ENCODE measurements at regions not wholly inside any gene's neighbourhood (a gene's known extent, or its start where the extent isn't known, plus 50 kb on each side); places are given as distances from the start of the nearest gene placed in this dataset.

DNA sequence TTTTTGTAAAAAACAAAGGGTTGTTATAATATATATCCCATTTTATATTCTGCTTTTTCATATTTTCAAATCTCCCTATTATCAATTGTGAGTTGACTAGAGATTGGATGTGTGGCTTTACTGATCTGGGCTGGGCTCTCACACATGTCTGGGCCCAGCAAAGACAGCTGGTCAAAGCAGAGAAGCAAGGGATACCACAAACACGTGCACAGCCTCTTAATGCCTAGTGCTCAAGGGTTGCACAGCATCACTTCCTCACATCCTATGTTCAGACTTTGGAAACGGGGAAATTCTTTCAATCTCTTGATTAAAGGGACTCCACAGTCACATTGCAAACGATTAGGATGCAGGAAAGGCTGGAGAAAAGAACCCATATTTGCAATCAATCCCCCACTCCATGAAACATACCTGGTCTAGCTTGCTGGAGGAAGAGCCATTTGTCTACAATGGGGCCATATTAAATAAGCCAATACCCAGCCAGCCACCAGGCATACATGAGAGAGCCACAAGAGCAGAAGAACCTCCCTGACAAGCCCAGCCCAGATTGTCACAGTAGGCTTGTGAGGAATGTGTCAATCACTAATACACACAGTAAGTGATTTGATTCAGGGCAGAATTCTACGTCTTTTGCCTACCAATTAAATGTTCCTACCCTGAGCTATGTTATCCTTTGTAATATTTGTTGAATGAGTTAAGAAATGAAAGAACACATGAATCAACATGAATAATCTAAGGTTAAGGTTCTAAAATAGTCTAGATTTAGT, 431.2 kb downstream of the TNS3 start:
- no peak for DNase-seq (ENCODE audit: extremely low read depth in 1 of 11, low read depth in 9 of 11, low spot score in 4 of 11)

DNA sequence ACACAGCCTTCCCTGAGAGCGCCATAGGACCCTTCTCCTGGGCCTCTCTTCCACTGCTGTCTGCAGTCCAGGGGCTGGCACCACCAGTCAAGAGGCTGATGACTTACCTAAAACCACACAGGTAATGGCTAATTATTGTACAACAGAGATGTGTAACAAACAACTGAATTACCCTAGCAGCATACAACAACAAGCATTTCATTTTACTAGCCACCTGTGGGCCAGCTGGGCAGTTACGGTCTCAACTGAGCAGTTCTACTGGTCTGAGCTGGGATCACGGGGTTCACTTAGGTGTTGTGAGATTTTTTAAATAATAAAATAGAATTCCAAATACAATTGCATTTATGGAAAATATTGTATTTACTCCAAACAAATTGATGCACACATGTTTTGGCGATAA, 431.9 kb downstream of the TNS3 start:
- no peak for DNase-seq (ENCODE audit: extremely low read depth in 1 of 11, low read depth in 9 of 11, low spot score in 4 of 11)

DNA sequence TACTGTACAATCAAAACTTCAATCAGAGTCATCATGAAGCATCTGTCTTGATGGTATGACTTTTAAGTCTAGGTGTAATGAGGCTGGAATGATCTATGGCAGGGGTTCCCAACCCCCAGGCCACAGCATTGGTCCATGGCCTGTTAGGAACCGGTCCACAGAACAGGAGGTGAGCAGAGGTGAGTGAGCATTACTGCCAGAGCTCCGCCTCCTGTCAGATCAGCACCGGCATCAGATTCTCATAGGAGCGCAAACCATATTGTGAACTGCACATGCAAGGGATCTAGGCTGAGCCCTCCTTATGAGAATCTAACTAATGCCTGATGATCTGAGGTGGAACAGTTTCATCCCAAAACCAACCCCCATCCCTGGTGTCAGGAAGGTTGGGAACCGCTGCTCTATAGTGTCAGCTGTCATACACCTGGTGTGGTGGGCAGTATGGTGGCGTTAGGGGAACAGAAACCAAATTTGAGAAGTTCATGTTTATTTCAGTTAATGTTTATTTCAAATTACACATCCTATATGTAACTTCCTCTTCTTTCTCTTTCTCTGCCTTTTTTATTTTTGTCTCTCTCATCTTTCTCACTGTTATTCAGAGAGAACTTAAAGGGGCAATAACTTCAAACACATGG, 432.6 kb downstream of the TNS3 start:
- peak in 2 of 11 donors; percentile 34 to 50 for DNase-seq (ENCODE audit: extremely low read depth in 1 of 11, low read depth in 9 of 11, low spot score in 4 of 11)

DNA sequence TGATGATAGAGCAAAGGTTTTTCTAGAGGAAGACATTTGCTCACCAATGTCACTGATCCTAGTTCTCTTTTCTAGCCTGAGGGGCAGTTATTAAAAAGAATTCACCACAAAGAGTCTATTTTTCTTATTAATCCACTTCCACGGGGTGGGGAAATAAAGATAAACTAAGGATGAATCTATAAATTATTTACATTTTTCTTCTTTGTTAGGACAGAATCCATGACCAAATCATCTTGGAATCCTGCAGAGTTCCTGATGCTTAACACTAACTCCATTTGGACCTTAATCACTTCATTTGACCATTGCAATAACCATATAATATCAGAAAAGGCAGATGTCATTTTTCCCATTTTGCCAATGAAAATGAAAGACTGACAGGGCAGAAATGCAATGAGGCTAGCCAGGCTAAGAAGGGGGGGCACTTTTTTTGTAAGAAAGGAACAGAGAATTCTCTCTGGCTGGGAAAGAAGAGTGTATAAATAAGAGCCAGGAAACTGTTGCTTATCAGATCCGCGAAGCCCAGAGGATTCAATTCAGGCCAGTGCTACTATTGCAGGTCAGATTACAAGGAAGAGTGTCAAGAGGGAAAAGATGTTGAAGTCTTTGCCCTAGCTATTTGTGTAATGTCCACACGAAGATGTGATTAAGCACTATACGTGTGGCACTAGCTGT, 433.2 kb downstream of the TNS3 start:
- DNase-seq (ENCODE audit: extremely low read depth in 1 of 11, low read depth in 9 of 11, low spot score in 4 of 11), result no peak

DNA sequence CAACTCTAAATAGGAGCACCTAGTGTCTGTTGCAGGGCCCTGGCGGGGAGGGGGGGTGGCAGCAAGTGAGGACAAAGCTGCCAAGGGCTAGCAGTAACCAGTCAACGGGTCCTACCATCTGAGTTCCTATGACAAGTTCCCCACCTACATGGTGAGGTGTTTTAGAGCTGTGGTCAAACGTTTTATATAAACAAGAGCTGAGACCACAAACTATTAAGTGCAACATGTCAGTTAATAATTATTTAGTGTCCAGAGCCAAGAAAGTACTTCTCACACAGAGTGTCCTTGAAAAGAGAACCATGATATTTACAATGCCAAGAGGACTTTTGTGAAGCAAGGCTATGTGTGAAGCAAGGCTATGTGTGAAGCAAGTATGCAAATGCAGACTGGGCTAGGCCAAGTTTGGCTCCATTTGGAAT, 434.7 kb downstream of the TNS3 start:
- no peak for DNase-seq (ENCODE audit: extremely low read depth in 1 of 11, low read depth in 9 of 11, low spot score in 4 of 11)

DNA sequence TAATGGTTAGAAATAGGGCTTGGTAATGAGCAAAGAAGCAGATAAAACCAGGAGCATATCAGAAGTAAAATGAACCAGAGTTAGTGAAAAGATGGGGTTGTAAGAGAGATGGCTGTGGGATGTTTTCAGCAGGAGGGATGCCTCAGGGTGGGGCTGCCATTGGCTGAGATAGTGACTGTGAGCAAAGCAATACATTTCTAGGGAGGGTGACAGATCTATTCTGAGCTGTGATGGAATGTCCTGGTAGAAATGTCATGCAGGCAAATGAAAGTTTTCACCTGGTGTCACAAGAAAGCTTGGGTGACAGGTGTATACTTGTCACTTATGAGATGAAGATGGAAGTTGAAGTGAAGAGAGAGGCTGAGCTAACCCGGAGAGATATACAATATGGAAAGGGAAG, 435.9 kb downstream of the TNS3 start:
- DNase-seq (ENCODE audit: extremely low read depth in 1 of 11, low read depth in 9 of 11, low spot score in 4 of 11), result no peak

DNA sequence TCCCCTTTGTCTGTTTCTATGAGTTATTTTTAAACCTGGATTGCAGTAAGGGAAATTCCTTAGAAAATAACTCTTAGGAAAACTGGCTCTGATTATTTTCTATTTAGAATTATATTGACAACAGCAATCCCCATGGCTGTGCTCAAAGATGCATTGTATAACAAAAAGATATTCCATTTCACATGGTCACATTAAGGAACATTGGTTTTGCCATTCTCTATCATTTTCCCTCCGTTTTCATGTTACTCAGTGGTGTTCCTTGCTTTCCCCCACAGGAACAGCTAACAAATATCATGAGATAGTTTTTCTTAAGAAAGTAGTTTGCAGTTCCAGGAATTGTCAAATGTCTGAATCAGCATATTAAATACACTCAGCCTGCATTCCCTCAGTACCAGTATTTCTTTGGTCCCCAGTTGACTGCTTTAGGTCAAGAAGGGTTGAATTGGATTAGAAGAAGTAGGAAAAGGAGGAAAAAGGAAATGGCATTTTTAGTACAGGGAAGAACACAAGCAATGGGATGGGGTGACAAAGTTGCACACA, 436.7 kb downstream of the TNS3 start:
- DNase-seq (ENCODE audit: extremely low read depth in 1 of 11, low read depth in 9 of 11, low spot score in 4 of 11), result no peak

DNA sequence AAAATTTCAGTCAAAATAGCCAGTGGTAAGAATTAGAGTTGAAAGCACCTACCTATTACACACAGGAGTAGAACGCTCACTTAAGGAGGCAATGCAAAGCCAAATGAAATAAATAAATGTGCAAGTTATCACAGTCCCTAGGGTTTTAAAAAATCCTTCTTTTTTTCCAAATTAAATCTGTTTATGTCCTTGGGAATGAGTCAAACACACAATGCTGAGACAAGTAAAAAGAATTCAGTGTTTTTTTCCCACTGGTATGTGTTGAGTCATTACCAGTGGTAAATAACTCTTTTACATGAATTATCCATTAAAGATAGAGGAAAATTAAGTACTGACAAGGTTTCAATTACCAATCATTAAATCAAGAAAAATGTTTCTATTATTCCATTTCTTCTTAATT, 438.6 kb downstream of the TNS3 start:
- DNase-seq (ENCODE audit: extremely low read depth in 1 of 11, low read depth in 9 of 11, low spot score in 4 of 11), result no peak

DNA sequence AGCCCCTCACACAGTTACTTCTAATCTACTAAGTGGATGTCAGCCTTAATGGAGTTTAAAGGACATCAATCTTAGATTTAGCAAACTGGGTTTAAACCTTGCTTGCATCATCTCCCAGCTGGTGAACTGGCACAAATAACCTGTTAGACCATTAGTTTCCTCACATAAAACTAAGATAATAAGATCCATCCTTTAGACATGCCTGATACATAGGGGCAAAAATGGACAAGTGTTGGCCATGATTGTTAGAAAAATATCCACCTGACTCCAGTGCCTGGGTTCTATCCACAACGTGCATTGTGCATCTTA, 439.1 kb downstream of the TNS3 start:
- DNase-seq (ENCODE audit: extremely low read depth in 1 of 11, low read depth in 9 of 11, low spot score in 4 of 11), result no peak

DNA sequence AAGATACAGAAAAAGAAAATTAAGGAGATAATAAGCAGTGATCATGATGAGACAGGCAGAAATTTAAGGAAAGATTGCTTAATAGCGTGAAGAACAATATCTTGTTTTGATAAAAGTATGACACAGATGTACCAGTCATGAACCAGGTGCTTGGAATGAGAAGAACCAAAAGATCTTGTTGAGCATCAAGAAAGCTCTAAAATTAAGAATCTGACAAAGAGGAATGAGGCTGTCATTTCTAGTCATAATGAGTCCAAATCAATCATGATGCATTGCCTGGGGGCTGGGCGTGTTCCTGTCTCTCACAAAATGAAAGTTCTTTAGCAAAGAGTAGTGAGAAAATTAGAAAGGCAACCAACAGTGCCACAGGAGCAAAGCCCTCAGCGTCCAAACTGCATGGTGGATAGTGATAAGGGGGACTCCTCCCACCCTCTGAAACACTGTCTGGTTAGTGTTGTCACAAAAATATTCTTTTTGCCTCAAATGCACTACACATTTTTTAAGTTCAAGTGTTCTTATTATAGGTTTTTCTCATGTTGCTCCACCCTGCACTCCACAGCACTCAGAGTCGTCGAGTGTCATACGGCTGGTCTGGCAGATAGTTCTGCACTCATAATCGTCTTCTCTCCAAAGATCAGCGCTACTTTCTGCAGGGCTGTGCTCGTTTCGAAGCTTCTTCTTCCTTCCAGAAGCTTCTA, 439.6 kb downstream of the TNS3 start:
- no peak for DNase-seq (ENCODE audit: extremely low read depth in 1 of 11, low read depth in 9 of 11, low spot score in 4 of 11)

DNA sequence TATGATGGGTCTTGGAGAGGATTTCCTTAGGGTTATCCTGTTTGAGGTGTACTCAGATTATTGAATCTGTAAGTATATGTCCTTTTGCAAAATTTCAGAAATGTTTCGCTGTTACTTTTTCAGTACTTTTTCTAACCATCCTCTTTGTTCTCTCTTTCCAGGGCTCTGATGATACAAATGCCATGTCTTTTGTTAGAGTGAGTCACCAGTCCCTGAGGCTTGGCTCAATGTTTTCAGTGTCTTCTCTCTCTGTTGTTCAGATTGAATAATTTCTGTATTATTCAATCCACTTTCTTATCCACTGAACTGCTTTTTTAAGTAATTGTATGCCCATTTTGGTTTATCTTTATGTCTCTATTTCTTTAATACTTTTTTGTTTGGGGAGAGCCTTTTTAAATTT, 449.4 kb downstream of the TNS3 start:
- DNase-seq (ENCODE audit: extremely low read depth in 1 of 11, low read depth in 9 of 11, low spot score in 4 of 11), result no peak

DNA sequence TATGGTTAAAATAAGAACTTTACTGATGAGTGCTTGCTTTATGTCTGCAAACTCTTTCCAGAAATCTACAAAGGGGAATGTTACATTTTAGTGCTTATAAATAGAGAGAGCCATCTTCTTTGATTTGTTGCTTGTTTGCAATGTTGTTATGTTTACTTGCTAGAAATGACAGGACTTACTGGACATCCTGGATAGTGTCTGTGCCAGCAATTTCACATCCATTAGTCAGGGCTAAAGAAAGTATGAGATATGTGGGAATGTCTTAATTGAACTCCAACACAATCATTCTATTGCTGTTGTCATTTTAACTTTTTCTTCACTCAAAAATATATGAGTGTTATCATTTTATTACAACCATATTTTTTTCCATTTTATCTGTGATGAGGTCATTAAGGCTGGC, 453.2 kb downstream of the TNS3 start:
- no peak for DNase-seq (ENCODE audit: extremely low read depth in 1 of 11, low read depth in 9 of 11, low spot score in 4 of 11)

DNA sequence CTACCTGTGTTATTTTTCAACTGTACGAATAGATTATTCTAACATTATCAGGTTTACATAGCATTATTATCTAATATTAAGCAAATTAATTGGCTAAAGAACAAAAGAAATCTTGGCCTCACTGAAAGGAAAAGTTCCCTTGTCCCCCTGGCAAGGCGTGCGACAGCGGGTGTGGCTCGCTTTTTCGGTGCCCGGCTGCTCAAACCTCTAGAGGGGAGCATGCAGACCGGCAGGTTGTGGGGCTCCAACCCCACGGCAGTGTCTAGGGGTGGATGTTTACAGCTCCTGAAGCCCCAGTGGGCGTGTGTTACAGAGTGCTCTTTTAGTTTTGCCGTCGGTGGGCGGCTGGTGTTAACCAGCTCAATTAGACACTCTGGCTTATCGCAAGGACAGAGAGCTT, 456.4 kb downstream of the TNS3 start:
- DNase-seq (ENCODE audit: extremely low read depth in 1 of 11, low read depth in 9 of 11, low spot score in 4 of 11), result no peak

DNA sequence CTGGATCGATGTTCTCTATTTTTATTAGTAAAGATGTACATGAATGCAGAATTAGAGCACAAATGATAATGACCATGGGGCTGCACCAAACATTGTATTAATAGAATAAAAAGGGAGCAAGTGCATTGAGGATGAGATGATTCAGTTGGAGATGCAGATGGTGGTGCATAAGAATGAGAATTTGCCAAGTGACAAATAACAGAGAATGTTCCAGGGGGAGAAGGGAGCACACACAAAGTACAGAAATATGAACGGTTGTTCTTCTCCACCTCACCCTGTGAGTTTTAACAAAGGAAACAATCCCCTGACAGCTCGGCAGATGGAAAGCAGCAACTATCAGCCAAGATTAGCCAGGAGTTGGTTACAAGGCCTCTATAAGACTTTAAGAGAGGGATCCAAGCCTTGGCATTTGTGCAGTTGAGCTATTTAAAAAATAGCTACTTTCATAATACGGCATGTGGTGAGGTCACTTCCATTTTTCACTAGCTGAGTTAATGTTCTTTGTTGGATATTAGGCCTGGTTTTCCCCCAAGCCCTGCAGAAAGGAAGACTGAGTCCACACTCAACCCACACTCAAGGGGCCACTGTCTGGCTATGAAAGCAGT, 462.5 kb downstream of the TNS3 start:
- no peak for DNase-seq (ENCODE audit: extremely low read depth in 1 of 11, low read depth in 9 of 11, low spot score in 4 of 11)

DNA sequence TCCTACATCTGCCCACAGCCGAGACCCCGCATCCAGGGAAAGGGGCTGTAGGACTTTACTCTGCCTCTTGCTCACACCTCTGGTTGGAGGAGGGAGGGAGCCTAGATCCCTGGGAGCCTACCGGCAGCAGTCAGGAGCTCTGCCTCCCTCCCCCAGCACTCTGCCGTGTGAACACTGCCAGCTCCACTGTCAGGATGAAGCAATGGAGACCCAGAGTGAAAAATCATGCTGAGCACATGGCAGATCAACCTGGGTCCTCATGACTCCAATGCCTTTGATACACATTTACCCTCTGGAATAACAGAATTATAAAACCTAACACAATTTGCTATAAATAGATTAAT, 477.7 kb downstream of the TNS3 start:
- no peak for DNase-seq (ENCODE audit: extremely low read depth in 1 of 11, low read depth in 9 of 11, low spot score in 4 of 11)

DNA sequence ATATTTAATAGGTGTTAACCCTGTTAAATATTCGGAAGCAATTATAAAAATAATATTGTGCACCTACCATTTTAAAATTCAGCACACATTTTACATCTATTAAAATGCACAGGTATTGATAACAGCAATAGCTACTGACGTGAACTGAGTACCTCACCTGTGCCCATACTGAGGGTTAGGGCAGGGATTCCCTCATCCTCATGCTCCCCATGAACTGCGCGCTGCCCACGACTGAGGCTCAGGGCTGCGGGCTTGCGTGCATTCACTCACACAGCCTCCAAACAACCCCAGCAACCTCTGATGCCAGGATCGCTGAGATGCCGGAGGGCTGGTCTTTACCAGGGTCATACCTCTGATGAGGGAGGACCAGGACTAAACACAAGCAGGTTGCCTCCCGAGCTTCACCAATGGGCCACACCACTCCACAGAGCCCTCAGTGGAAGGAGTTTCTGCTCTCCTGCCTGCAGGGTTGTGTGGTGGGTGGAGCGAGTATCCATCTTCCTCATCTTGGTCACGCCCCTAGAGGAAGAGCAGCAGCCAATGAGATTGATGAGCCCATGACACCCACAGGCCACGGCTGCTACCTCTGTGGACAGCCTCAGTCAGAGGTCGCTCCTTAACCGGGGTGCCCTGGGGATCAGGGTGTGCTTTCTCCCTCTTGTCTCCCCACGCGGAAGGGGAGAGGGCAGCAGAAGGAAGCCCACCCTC, 478.3 kb downstream of the TNS3 start:
- no peak for DNase-seq (ENCODE audit: extremely low read depth in 1 of 11, low read depth in 9 of 11, low spot score in 4 of 11)

DNA sequence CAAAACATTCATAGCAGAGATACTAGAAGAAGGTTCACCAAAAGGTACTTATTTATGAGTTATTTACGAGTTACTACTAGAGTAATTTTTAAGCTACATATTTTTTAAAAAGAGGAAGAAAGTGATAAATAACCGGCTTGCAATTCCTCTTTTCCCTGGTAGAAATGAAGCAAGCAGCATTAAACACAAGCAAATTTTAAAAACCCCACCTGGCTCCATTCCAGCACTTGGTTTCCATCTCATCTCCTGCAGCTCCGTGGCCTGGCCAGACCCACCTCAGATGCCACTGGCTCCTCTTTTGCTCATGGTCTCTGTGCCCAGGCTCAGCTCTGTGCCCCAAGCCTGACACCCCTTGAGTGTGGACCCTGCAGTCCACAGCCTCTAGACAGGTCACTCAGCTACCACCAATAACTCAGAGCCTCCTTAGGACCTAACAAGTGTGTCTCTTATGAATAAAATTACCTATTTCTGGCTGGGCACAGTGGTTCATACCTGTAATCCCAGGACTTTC, 479.5 kb downstream of the TNS3 start:
- DNase-seq (ENCODE audit: extremely low read depth in 1 of 11, low read depth in 9 of 11, low spot score in 4 of 11), result no peak

DNA sequence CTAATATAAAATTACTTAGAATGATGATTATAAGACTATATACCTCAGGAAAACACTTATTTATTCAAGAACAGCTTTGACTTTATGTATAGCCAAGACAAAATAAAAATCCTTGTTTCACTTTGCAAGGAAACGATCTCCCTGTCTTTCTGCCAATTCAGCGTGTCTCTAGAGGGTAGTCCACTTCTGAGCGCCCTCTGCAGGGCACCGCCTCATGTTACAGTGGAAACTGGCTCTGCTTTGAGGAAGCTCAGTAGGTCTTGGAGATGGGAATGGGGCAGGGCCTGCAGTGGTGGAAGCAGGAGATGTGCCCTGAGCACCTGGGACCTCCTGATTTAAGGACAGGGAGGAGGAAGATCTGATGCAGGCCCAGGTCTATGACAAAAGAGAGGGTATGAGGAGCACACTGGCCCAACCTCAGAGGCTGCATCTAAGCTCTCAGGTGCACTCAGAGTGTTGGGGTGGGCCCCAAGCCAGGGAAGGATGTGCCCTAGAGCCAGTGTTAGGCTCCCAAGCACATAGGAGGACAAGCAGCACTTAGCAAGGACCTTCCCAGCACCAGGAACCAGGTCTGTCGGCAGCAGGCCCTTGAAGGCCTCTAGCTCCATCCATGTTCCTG, 481.0 kb downstream of the TNS3 start:
- no peak for DNase-seq (ENCODE audit: extremely low read depth in 1 of 11, low read depth in 9 of 11, low spot score in 4 of 11)

Measured in renal cortex interstitium (tissue), 11 donors.